OCI-LY7 (cell line): ENCODE measurements at regions not wholly inside any gene's neighbourhood (a gene's known extent, or its start where the extent isn't known, plus 50 kb on each side); places are given as distances from the start of the nearest gene placed in this dataset.
"Not testable (repeated sequence)": the region's sequence is repeated elsewhere in the genome, so short reads cannot be mapped to it uniquely, and the experiment has no call there.

Experiments used
- CTCF ChIP-seq: fragments of 200-600 bp; sonication (generic); conservative IDR thresholded peaks from 2 replicates; pipeline ENCODE4 v1.5.1; 2014; ENCODE audit warnings: mild to moderate bottlenecking, antibody characterized with exemption, low read length, moderate library complexity, mixed read lengths
- EZH2phosphoT487 ChIP-seq: fragments of 200-600 bp; sonication (generic); IDR thresholded peaks from 2 replicates; pipeline ENCODE4 v1.6.1; 2018; ENCODE audit warnings: low read depth, borderline replicate concordance, mild to moderate bottlenecking, mixed run types, antibody characterized with exemption, low read length, moderate library complexity, mixed read lengths

- TF ChIP-seq EZH2phosphoT487, CTCF: not testable (repeated sequence)
Measured at GRCh38 chr7:91511861-91512260, 247.6 kb downstream of the FZD1 start.
